Activated naive CD8-positive, alpha-beta T cell (primary cell): ENCODE measurements at regions not wholly inside any gene's neighbourhood (a gene's known extent, or its start where the extent isn't known, plus 50 kb on each side); places are given as distances from the start of the nearest gene placed in this dataset.
"Not testable (repeated sequence)": the region's sequence is repeated elsewhere in the genome, so short reads cannot be mapped to it uniquely, and the experiment has no call there.

Source experiments
- H3K27ac Mint-ChIP-seq: one replicate; pipeline ENCODE4 v1.8.0; 2021; ENCODE audit warnings: mixed read lengths
- H3K27me3 Mint-ChIP-seq: one replicate; pipeline ENCODE4 v1.8.0; 2021; ENCODE audit warnings: mixed read lengths
- H3K36me3 Mint-ChIP-seq: one replicate; pipeline ENCODE4 v1.8.0; 2021; ENCODE audit warnings: mixed read lengths
- H3K4me1 Mint-ChIP-seq: one replicate; pipeline ENCODE4 v1.8.0; 2021; ENCODE audit warnings: low read depth, mixed read lengths
- H3K4me3 Mint-ChIP-seq: one replicate; pipeline ENCODE4 v1.8.0; 2021; ENCODE audit warnings: mild to moderate bottlenecking, mixed read lengths
- H3K9me3 Mint-ChIP-seq: one replicate; pipeline ENCODE4 v1.8.0; 2021; ENCODE audit warnings: low read depth, mixed read lengths

- Mint-ChIP-seq H3K27me3 (no peaks in the 10 kb centered on the region), H3K4me3 (no peak overlapping the region), H3K36me3 (peaks cover 14% of the 10 kb centered on the region)
Observed at GRCh38 chr12:54734196-54734950, 86.2 kb upstream of the DCD start.

GRCh38 chr12:54725233-54725843 lies 77.2 kb upstream of the DCD start:
- no peaks in the 10 kb centered on the region for H3K9me3 Mint-ChIP-seq
- no peak overlapping the region for H3K4me3 Mint-ChIP-seq
- no peak overlapping the region for H3K27ac Mint-ChIP-seq
- H3K36me3 Mint-ChIP-seq = peaks cover 2% of the 10 kb centered on the region
- peaks cover 20% of the 10 kb centered on the region for H3K4me1 Mint-ChIP-seq
- peaks cover 2% of the 10 kb centered on the region for H3K27me3 Mint-ChIP-seq

More at GRCh38 chr12:54734196-54734950, 86.2 kb upstream of the DCD start:
- H3K27ac Mint-ChIP-seq = no peak overlapping the region
- peaks cover 17% of the 10 kb centered on the region for H3K9me3 Mint-ChIP-seq
- H3K4me1 Mint-ChIP-seq = peaks cover 35% of the 10 kb centered on the region

GRCh38 chr12:54723379-54724256 lies 75.5 kb upstream of the DCD start:
- H3K36me3 Mint-ChIP-seq = peaks cover 2% of the 10 kb centered on the region

GRCh38 chr12:54721312-54721711 lies 73.1 kb upstream of the DCD start:
- H3K9me3 Mint-ChIP-seq = no peaks in the 10 kb centered on the region
- peaks cover 5% of the 10 kb centered on the region for H3K27me3 Mint-ChIP-seq

More at GRCh38 chr12:54723379-54724256, 75.5 kb upstream of the DCD start:
- H3K27ac Mint-ChIP-seq = no peak overlapping the region
- no peak overlapping the region for H3K4me3 Mint-ChIP-seq
- H3K27me3 Mint-ChIP-seq = peaks cover 2% of the 10 kb centered on the region
- peaks cover 19% of the 10 kb centered on the region for H3K4me1 Mint-ChIP-seq
- H3K9me3 Mint-ChIP-seq = no peaks in the 10 kb centered on the region

GRCh38 chr12:54719691-54720090 lies 71.5 kb upstream of the DCD start:
- peaks cover 7% of the 10 kb centered on the region for H3K4me1 Mint-ChIP-seq
- no peak overlapping the region for H3K27ac Mint-ChIP-seq
- H3K36me3 Mint-ChIP-seq = peaks cover 2% of the 10 kb centered on the region
- no peak overlapping the region for H3K4me3 Mint-ChIP-seq
- H3K27me3 Mint-ChIP-seq = peaks cover 5% of the 10 kb centered on the region
- H3K9me3 Mint-ChIP-seq = no peaks in the 10 kb centered on the region

More at GRCh38 chr12:54721312-54721711, 73.1 kb upstream of the DCD start:
- Mint-ChIP-seq H3K36me3 (peaks cover 3% of the 10 kb centered on the region), H3K4me3 (no peak overlapping the region), H3K27ac (no peak overlapping the region), H3K4me1 (peaks cover 12% of the 10 kb centered on the region)

- H3K36me3 Mint-ChIP-seq = peaks cover 2% of the 10 kb centered on the region
- no peaks in the 10 kb centered on the region for H3K9me3 Mint-ChIP-seq
- peaks cover 5% of the 10 kb centered on the region for H3K27me3 Mint-ChIP-seq
- H3K4me3 Mint-ChIP-seq = no peak overlapping the region
- H3K4me1 Mint-ChIP-seq = peaks cover 2% of the 10 kb centered on the region
- no peak overlapping the region for H3K27ac Mint-ChIP-seq
Observed at GRCh38 chr12:54716261-54716660, 68.1 kb upstream of the DCD start.

- H3K36me3 Mint-ChIP-seq, H3K4me1 Mint-ChIP-seq, H3K9me3 Mint-ChIP-seq, H3K4me3 Mint-ChIP-seq, H3K27me3 Mint-ChIP-seq, H3K27ac Mint-ChIP-seq: not testable (repeated sequence)
Observed at GRCh38 chr12:54713876-54714275, 65.7 kb upstream of the DCD start.

- Mint-ChIP-seq H3K4me3 (no peak overlapping the region), H3K36me3 (no peaks in the 10 kb centered on the region), H3K9me3 (no peaks in the 10 kb centered on the region), H3K27ac (no peak overlapping the region), H3K4me1 (no peaks in the 10 kb centered on the region), H3K27me3 (no peaks in the 10 kb centered on the region)
Observed at GRCh38 chr12:54711669-54712068, 63.5 kb upstream of the DCD start.

GRCh38 chr12:54708826-54709225 lies 60.7 kb upstream of the DCD start:
- Mint-ChIP-seq H3K27ac (no peak overlapping the region), H3K9me3 (no peaks in the 10 kb centered on the region), H3K36me3 (no peaks in the 10 kb centered on the region), H3K27me3 (no peaks in the 10 kb centered on the region), H3K4me1 (no peaks in the 10 kb centered on the region), H3K4me3 (no peak overlapping the region)

GRCh38 chr12:54704202-54704601 lies 56.0 kb upstream of the DCD start:
- H3K4me1 Mint-ChIP-seq = no peaks in the 10 kb centered on the region
- H3K27ac Mint-ChIP-seq = no peak overlapping the region
- no peak overlapping the region for H3K4me3 Mint-ChIP-seq
- no peaks in the 10 kb centered on the region for H3K36me3 Mint-ChIP-seq
- H3K9me3 Mint-ChIP-seq = no peaks in the 10 kb centered on the region
- peaks cover 2% of the 10 kb centered on the region for H3K27me3 Mint-ChIP-seq

GRCh38 chr12:54701940-54702592 lies 53.9 kb upstream of the DCD start:
- Mint-ChIP-seq H3K4me1 (no peaks in the 10 kb centered on the region), H3K4me3 (no peak overlapping the region), H3K36me3 (no peaks in the 10 kb centered on the region), H3K9me3 (no peaks in the 10 kb centered on the region), H3K27ac (no peak overlapping the region), H3K27me3 (peaks cover 5% of the 10 kb centered on the region)

- Mint-ChIP-seq H3K36me3 (no peaks in the 10 kb centered on the region), H3K9me3 (no peaks in the 10 kb centered on the region), H3K4me3 (no peak overlapping the region), H3K4me1 (no peaks in the 10 kb centered on the region), H3K27me3 (peaks cover 7% of the 10 kb centered on the region), H3K27ac (no peak overlapping the region)
Observed at GRCh38 chr12:54700849-54701248, 52.7 kb upstream of the DCD start.

GRCh38 chr12:54700301-54700700 lies 52.1 kb upstream of the DCD start:
- Mint-ChIP-seq H3K36me3 (no peaks in the 10 kb centered on the region), H3K4me3 (no peak overlapping the region), H3K4me1 (no peaks in the 10 kb centered on the region), H3K9me3 (no peaks in the 10 kb centered on the region), H3K27ac (no peak overlapping the region), H3K27me3 (peaks cover 9% of the 10 kb centered on the region)
